Panc1 (cell line): ENCODE measurements at regions not wholly inside any gene's neighbourhood (a gene's known extent, or its start where the extent isn't known, plus 50 kb on each side); places are given as distances from the start of the nearest gene placed in this dataset.

ENCODE experiments used
- ATAC-seq: fragments of 200-7000 bp; cut with Tn5 transposase; 2 replicates; pipeline ENCODE4 v1.9.1; 2020; ENCODE audit warnings: mild to moderate bottlenecking, moderate library complexity
- BruUV-seq: library from RNA; stranded (reverse); fragments of 400-500 nt; replicated peaks from 2 replicates; lab custom pipeline; 2021; lab: Mats Ljungman, UMichigan
- CTCF ChIA-PET: fragments of 300-600 bp; sonication (Branson Sonifier 250); formaldehyde crosslinking; loops from one replicate; lab custom pipeline; 2022; ENCODE audit warnings: antibody characterized with exemption; lab: Charles Lee
- POLR2A ChIA-PET: fragments of 300-600 bp; sonication (Branson Sonifier 250); formaldehyde crosslinking; loops from one replicate; lab custom pipeline; 2022; ENCODE audit warnings: antibody characterized with exemption; lab: Charles Lee
- DNase-seq: peaks from one replicate; pipeline ENCODE4 v3.0.0-alpha.2; 2010; ENCODE audit warnings: low read depth, low spot score
- H3K27ac ChIP-seq: 2 replicates; pipeline ENCODE4 v1.5.1; 2011; ENCODE audit warnings: mild to moderate bottlenecking, low read length, inconsistent platforms
- H3K27me3 ChIP-seq: fragments of 200-500 bp; sonication (Bioruptor generic); 2 replicates; pipeline ENCODE4 v1.6.0; 2014; ENCODE audit warnings: low read length, inconsistent platforms; ENCODE audit not compliant: control insufficient read depth, insufficient read depth
- H3K36me3 ChIP-seq: fragments of 200-500 bp; sonication (Bioruptor generic); 2 replicates; pipeline ENCODE4 v1.5.1; 2014; ENCODE audit warnings: inconsistent platforms, mild to moderate bottlenecking, low read length, moderate library complexity; ENCODE audit not compliant: control insufficient read depth, insufficient read depth
- H3K4me1 ChIP-seq: 2 replicates; pipeline ENCODE4 v1.5.1; 2011; ENCODE audit warnings: inconsistent platforms, mild to moderate bottlenecking, low read length, moderate library complexity; ENCODE audit not compliant: control insufficient read depth, insufficient read depth
- H3K4me3 ChIP-seq, 2 experiments: 2 replicates each; pipeline ENCODE4 v1.5.1; 2011 to 2012; ENCODE audit warnings: low read depth in 2 of 2, low read length in 2 of 2, mild to moderate bottlenecking in 2 of 2, inconsistent platforms in 1 of 2, moderate library complexity in 1 of 2
- H3K9me3 ChIP-seq: fragments of 200-500 bp; sonication (Bioruptor generic); 2 replicates; pipeline ENCODE4 v1.5.1; 2014; ENCODE audit warnings: low read depth, mild to moderate bottlenecking, inconsistent platforms, low read length, moderate library complexity; ENCODE audit not compliant: control insufficient read depth, insufficient read depth
- POLR2AphosphoS5 ChIP-seq: IDR thresholded peaks from 2 replicates; pipeline ENCODE4 v1.6.1; 2012; ENCODE audit warnings: mild to moderate bottlenecking, low read depth, low read length, moderate library complexity
- SIN3A ChIP-seq: IDR thresholded peaks from 2 replicates; pipeline ENCODE4 v1.6.1; 2012; ENCODE audit warnings: low read depth, mild to moderate bottlenecking, low read length, moderate library complexity, borderline replicate concordance; ENCODE audit not compliant: insufficient read depth
- TCF7L2 ChIP-seq: IDR thresholded peaks from 2 replicates; pipeline ENCODE4 v1.6.1; 2011; ENCODE audit warnings: mild to moderate bottlenecking, low read depth, low read length, inconsistent platforms
- in situ Hi-C: cut with HindIII; loops from 2 replicates; pipeline ENCODE4 v1.10.0; 2016; ENCODE audit warnings: low sequenced_read_pairs, low pct_unique_long_range_greater_than_20kb
- intact Hi-C: fragments of 100-400 bp; cut with micrococcal nuclease; formaldehyde crosslinking; loops from one replicate; pipeline ENCODE4 v1.10.0; 2022; ENCODE audit not compliant: unreplicated experiment
- TF ChIP-seq, protein P1 (sequence below): fragments of 450-650 bp; IDR thresholded peaks from 2 replicates; pipeline ENCODE4 v1.5.1; 2017; ENCODE audit warnings: mild to moderate bottlenecking
- TF ChIP-seq, protein P2 (sequence below), 2 experiments: IDR thresholded peaks; 2 replicates each; pipeline ENCODE4 v1.6.1; 2011 to 2012; ENCODE audit warnings: low read depth in 2 of 2, control low read depth in 1 of 2, low read length in 1 of 2, mild to moderate bottlenecking in 1 of 2, moderate library complexity in 1 of 2; ENCODE audit not compliant: insufficient read depth in 1 of 2

DNA sequence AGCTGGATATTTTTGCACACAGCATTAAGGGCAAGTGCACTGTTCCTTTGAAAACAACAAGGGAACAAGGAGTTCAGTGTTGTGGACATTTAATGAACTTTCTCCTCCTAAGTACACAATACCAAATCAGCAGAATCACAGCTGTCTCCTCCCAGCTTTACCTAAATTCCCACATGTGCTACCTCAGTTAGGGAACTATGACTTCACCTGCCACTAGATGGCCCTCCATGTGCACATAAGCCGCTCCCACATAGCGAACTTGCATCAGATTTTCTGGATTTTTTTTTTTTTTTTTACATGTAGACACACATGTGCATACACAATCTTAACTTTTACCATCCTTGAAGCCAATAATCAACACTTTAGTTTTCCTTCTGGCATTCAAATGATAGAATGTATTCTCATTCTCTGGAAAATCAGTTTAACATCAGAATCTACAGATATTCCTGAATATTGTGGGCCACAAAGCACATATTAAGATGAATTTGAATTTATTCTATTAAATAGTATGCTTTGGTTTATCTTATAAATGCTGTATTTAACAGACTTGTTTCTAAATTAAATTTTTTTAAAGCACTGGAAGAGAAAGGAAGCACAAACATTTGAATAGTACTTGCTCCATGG is 123.6 kb downstream of the PALM2AKAP2 start:
- intact Hi-C loops, result loop anchor here (1.0 to 5.0 kb wide), 3 partner anchors 155 to 314 kb away; no protein-coding TSS in a partner anchor
- Histone ChIP-seq H3K27me3 (no peaks in the 10 kb centered on the region), H3K27ac (no peak overlapping the region), H3K36me3 (no peaks in the 10 kb centered on the region), H3K9me3 (no peaks in the 10 kb centered on the region), H3K4me3 (no peak overlapping the region), H3K4me1 (no peaks in the 10 kb centered on the region)
- ChIA-PET CTCF (interaction anchor here (0.5 to 0.7 kb wide), 10 partner anchors 24 to 939 kb away, joined by 3 to 6 read pairs (median 5); no protein-coding TSS in a partner anchor), POLR2A (no interaction called here)
- TF ChIP-seq, protein P1, sequence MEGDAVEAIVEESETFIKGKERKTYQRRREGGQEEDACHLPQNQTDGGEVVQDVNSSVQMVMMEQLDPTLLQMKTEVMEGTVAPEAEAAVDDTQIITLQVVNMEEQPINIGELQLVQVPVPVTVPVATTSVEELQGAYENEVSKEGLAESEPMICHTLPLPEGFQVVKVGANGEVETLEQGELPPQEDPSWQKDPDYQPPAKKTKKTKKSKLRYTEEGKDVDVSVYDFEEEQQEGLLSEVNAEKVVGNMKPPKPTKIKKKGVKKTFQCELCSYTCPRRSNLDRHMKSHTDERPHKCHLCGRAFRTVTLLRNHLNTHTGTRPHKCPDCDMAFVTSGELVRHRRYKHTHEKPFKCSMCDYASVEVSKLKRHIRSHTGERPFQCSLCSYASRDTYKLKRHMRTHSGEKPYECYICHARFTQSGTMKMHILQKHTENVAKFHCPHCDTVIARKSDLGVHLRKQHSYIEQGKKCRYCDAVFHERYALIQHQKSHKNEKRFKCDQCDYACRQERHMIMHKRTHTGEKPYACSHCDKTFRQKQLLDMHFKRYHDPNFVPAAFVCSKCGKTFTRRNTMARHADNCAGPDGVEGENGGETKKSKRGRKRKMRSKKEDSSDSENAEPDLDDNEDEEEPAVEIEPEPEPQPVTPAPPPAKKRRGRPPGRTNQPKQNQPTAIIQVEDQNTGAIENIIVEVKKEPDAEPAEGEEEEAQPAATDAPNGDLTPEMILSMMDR, result peak; percentile 75
- TF ChIP-seq TCF7L2, result no peak
- BruUV-seq, result no TSS peak
- DNase-seq (peak; percentile 59), ATAC-seq (peak; percentile 81)
- in situ Hi-C loops, result no loop called here

DNA sequence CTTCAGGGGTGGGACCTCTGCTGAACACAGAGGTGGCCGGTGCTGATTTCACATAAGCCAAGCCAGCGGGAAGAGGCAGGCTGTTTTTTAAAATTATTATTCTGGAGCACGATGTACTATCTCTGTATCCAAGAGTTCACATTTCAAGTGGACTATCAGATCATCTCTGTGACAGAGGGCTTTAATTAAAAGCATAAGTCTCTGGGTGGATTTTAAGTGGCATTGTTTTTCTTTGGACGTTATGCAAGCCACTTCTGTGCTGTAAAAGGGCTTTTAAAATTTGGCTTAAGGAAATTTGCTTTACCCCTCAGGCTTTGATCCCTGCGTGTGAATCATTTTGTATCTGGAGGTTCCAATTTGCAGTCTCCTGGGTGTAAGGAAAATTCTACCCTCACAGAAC is 124.7 kb downstream of the PALM2AKAP2 start:
- no peaks in the 10 kb centered on the region for H3K4me1 ChIP-seq
- CTCF ChIA-PET, result interaction anchor here (0.7 kb wide), 1 partner anchor 11 kb away, joined by 4 read pairs; no protein-coding TSS in a partner anchor
- intact Hi-C loops (loop anchor here (5.0 kb wide), 1 partner anchor 313 kb away; no protein-coding TSS in a partner anchor), in situ Hi-C loops (no loop called here)
- TF ChIP-seq SIN3A (no peak), POLR2AphosphoS5 (no peak), TCF7L2 (no peak)
- TF ChIP-seq, protein P2, sequence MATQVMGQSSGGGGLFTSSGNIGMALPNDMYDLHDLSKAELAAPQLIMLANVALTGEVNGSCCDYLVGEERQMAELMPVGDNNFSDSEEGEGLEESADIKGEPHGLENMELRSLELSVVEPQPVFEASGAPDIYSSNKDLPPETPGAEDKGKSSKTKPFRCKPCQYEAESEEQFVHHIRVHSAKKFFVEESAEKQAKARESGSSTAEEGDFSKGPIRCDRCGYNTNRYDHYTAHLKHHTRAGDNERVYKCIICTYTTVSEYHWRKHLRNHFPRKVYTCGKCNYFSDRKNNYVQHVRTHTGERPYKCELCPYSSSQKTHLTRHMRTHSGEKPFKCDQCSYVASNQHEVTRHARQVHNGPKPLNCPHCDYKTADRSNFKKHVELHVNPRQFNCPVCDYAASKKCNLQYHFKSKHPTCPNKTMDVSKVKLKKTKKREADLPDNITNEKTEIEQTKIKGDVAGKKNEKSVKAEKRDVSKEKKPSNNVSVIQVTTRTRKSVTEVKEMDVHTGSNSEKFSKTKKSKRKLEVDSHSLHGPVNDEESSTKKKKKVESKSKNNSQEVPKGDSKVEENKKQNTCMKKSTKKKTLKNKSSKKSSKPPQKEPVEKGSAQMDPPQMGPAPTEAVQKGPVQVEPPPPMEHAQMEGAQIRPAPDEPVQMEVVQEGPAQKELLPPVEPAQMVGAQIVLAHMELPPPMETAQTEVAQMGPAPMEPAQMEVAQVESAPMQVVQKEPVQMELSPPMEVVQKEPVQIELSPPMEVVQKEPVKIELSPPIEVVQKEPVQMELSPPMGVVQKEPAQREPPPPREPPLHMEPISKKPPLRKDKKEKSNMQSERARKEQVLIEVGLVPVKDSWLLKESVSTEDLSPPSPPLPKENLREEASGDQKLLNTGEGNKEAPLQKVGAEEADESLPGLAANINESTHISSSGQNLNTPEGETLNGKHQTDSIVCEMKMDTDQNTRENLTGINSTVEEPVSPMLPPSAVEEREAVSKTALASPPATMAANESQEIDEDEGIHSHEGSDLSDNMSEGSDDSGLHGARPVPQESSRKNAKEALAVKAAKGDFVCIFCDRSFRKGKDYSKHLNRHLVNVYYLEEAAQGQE (IDR thresholded peaks at IDR 0.05; ENCODE audit: insufficient read depth in 1 of 2, low read depth in 2 of 2, low read length in 1 of 2), result no peak
- TF ChIP-seq, protein P1, result no peak
- H3K27ac ChIP-seq, result no peak overlapping the region
- no peak overlapping the region for H3K4me3 ChIP-seq
- no peak for DNase-seq
- H3K36me3 ChIP-seq, result no peaks in the 10 kb centered on the region
- BruUV-seq, result no TSS peak
- no peaks in the 10 kb centered on the region for H3K27me3 ChIP-seq
- ATAC-seq, result no peak
- no peaks in the 10 kb centered on the region for H3K9me3 ChIP-seq
- POLR2A ChIA-PET, result no interaction called here
